ENCODE measurements at regions not wholly inside any gene's neighbourhood (a gene's known extent, or its start where the extent isn't known, plus 50 kb on each side); places are given as distances from the start of the nearest gene placed in this dataset.

DNA sequence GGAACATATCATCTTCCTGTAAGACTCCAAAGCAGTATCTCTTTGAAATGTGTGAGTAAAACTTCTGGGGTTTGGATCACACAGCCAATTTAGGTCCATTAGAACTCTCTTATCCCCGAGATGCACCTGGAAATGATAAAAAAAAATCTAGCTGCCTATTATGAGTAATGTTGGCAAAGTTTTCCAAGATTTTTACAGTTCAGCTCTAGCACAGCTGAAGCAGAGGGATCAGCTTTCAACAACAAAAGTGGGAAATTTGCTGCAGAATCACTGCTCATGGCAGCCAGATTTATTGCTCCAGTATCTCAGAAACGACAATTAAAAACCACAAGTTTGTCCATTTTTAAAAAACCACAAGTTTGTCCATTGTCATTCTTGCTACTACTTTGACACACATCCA is 292.2 kb downstream of the IRX2 start (continued):
- TF ChIP-seq, protein P1, sequence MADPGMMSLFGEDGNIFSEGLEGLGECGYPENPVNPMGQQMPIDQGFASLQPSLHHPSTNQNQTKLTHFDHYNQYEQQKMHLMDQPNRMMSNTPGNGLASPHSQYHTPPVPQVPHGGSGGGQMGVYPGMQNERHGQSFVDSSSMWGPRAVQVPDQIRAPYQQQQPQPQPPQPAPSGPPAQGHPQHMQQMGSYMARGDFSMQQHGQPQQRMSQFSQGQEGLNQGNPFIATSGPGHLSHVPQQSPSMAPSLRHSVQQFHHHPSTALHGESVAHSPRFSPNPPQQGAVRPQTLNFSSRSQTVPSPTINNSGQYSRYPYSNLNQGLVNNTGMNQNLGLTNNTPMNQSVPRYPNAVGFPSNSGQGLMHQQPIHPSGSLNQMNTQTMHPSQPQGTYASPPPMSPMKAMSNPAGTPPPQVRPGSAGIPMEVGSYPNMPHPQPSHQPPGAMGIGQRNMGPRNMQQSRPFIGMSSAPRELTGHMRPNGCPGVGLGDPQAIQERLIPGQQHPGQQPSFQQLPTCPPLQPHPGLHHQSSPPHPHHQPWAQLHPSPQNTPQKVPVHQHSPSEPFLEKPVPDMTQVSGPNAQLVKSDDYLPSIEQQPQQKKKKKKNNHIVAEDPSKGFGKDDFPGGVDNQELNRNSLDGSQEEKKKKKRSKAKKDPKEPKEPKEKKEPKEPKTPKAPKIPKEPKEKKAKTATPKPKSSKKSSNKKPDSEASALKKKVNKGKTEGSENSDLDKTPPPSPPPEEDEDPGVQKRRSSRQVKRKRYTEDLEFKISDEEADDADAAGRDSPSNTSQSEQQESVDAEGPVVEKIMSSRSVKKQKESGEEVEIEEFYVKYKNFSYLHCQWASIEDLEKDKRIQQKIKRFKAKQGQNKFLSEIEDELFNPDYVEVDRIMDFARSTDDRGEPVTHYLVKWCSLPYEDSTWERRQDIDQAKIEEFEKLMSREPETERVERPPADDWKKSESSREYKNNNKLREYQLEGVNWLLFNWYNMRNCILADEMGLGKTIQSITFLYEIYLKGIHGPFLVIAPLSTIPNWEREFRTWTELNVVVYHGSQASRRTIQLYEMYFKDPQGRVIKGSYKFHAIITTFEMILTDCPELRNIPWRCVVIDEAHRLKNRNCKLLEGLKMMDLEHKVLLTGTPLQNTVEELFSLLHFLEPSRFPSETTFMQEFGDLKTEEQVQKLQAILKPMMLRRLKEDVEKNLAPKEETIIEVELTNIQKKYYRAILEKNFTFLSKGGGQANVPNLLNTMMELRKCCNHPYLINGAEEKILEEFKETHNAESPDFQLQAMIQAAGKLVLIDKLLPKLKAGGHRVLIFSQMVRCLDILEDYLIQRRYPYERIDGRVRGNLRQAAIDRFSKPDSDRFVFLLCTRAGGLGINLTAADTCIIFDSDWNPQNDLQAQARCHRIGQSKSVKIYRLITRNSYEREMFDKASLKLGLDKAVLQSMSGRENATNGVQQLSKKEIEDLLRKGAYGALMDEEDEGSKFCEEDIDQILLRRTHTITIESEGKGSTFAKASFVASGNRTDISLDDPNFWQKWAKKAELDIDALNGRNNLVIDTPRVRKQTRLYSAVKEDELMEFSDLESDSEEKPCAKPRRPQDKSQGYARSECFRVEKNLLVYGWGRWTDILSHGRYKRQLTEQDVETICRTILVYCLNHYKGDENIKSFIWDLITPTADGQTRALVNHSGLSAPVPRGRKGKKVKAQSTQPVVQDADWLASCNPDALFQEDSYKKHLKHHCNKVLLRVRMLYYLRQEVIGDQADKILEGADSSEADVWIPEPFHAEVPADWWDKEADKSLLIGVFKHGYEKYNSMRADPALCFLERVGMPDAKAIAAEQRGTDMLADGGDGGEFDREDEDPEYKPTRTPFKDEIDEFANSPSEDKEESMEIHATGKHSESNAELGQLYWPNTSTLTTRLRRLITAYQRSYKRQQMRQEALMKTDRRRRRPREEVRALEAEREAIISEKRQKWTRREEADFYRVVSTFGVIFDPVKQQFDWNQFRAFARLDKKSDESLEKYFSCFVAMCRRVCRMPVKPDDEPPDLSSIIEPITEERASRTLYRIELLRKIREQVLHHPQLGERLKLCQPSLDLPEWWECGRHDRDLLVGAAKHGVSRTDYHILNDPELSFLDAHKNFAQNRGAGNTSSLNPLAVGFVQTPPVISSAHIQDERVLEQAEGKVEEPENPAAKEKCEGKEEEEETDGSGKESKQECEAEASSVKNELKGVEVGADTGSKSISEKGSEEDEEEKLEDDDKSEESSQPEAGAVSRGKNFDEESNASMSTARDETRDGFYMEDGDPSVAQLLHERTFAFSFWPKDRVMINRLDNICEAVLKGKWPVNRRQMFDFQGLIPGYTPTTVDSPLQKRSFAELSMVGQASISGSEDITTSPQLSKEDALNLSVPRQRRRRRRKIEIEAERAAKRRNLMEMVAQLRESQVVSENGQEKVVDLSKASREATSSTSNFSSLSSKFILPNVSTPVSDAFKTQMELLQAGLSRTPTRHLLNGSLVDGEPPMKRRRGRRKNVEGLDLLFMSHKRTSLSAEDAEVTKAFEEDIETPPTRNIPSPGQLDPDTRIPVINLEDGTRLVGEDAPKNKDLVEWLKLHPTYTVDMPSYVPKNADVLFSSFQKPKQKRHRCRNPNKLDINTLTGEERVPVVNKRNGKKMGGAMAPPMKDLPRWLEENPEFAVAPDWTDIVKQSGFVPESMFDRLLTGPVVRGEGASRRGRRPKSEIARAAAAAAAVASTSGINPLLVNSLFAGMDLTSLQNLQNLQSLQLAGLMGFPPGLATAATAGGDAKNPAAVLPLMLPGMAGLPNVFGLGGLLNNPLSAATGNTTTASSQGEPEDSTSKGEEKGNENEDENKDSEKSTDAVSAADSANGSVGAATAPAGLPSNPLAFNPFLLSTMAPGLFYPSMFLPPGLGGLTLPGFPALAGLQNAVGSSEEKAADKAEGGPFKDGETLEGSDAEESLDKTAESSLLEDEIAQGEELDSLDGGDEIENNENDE (IDR thresholded peaks at IDR 0.05; ENCODE audit: insufficient replicate concordance, low read length), result no peak
- TF ChIP-seq SRF (IDR thresholded peaks at IDR 0.05; ENCODE audit: low read depth, low read length) (no peak), SIN3A (conservative IDR thresholded peaks at IDR 0.05 in 1 of 2, IDR thresholded peaks at IDR 0.05 in 1 of 2; ENCODE audit: low read depth in 1 of 2, low read length in 2 of 2) (no peak), BRCA1 (IDR thresholded peaks at IDR 0.05; ENCODE audit: low read depth, low read length) (no peak), CTBP2 (IDR thresholded peaks at IDR 0.05; ENCODE audit: borderline replicate concordance, insufficient read depth, insufficient read length, low read length) (no peak), FOSL1 (IDR thresholded peaks at IDR 0.05; ENCODE audit: insufficient read depth, low read depth, low read length) (no peak), YY1 (IDR thresholded peaks at IDR 0.05; ENCODE audit: low read depth, low read length) (no peak), CBX8 (IDR thresholded peaks at IDR 0.05; ENCODE audit: borderline replicate concordance, low read depth, low read length) (no peak), ASH2L (IDR thresholded peaks at IDR 0.05; ENCODE audit: low read length) (no peak), EZH2 (IDR thresholded peaks at IDR 0.05; ENCODE audit: low read depth, low read length, severe bottlenecking) (no peak)
- TF ChIP-seq, protein P2, sequence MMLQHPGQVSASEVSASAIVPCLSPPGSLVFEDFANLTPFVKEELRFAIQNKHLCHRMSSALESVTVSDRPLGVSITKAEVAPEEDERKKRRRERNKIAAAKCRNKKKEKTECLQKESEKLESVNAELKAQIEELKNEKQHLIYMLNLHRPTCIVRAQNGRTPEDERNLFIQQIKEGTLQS (IDR thresholded peaks at IDR 0.05; ENCODE audit: insufficient read depth, low read depth, low read length), result no peak

All from H1 (cell line).